SIG-M5 treated with dmso at 0.1 percent for 504 hours (cell line): ENCODE measurements at regions not wholly inside any gene's neighbourhood (a gene's known extent, or its start where the extent isn't known, plus 50 kb on each side); places are given as distances from the start of the nearest gene placed in this dataset.

Experiments
- DNase-seq: peaks from one replicate; lab custom pipeline; 2025; ENCODE audit not compliant: unreplicated experiment; lab: John Stamatoyannopoulos, UW

DNA sequence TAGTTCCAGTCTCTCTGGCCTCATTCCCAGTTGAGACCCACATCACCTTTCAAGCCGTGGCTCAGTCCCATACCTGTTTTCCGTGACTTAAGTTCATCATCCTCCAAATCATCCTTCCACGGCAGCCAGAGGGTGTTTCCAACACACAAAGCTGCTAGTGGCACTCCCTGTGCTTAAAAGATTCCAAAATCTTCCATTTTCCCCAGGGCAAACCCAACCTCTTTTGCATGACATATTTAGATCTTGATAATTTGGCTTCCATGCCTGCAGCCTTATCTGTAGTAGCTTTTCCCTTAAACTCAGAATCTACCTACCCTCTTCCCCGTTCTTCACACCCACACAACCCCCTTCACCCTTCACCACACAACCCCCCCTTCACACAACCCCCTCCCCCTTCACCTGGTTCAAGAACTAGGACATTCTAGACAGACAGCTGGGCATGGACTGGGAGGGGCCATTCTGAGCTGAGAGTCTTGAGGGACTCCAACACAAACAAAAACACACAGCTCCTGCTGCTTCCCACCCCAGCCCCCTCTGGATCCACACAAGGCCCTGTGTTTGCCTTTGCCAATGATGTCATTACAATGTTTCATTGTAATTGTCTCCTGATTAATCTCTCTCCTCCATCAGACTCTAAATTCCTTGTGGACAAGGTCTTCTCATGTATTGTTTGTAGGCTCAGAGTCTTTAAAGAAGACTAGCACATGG, 268.2 kb downstream of the SH3GL2 start:
- DNase-seq, result no peak

- no peak for DNase-seq
Measured at GRCh38 chr9:17847908-17848307, 269.0 kb downstream of the SH3GL2 start.

- DNase-seq, result no peak
Measured at GRCh38 chr9:17852108-17852507, 273.2 kb downstream of the SH3GL2 start.

GRCh38 chr9:17854487-17854886, 275.6 kb downstream of the SH3GL2 start:
- no peak for DNase-seq

DNA sequence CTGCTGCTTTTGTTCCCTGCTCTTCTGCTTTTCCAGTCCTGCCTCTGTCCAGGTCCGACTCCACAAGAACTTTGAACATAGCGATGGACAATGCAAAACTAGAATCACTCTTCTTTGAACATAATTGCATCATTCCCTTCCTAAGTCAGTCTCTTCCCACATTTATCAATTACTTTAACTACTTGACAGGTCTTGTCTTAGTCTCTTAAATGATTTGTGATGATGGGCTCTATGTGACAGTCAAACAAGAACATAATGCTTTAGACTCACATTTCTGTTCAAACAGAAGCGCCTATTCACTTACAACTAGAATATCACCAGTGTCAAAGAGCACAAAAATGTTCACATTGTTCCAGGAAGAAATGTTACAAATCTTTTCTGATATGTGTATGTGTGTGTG, 278.1 kb downstream of the SH3GL2 start:
- DNase-seq, result no peak

DNA sequence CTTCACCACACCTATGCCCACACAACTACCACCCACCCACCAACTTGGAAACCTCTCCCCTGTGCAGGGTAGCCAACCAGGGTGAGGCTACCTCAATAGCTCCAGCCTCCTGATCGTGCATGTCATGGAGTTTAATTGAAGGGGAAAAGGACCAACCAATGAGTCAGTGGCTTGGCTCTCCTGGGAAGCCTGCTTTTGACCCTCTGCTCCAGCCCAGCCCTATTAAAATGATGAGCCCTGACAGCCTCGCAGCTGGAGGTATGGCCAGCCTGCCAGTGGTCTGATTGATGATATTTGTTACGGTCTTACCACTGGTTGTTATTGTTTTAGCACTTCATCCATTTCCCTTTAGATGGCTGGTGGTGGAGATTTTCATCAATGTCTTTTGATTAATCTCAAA, 280.4 kb downstream of the SH3GL2 start:
- DNase-seq, result no peak

- no peak for DNase-seq
Measured at GRCh38 chr9:17859987-17860386, 281.1 kb downstream of the SH3GL2 start.

DNA sequence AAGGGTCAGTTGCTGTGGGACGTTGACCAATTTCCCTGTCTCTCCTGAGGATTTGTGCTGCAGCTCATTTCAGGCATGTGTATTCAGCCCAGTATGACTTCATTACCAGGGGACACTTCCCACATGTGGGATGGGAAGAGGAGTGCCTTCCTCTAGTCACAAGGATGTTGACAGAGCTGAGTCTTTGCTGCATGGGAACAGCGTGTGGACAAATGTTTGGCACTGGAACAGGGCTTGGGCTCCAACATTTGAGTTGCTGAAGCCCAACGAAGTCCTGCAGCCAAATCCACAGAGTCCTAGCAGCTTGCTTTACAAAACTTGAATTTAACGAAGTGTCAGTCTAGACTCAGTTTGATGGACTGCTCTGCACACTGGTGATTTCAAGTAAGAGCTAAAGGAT, 283.2 kb downstream of the SH3GL2 start:
- DNase-seq, result no peak

DNA sequence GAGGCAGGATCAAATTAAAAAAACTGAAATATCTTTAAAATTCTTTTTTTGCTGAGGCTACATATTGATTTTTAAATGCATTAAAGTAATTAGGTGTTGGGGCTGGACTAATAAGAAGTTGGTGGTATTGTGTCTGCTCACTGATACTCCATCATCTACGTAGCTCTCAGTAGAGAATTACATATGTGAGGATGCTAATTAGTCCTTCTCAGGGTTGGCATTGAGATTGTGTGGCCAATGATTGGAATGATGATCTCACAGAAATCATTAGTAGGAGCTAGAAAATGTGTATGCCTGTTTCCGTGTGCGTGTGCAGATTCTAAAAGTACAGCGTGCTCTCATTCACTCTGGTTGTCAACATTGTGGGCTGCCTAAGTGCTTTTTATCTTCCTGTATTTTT, 283.8 kb downstream of the SH3GL2 start:
- DNase-seq, result no peak

DNA sequence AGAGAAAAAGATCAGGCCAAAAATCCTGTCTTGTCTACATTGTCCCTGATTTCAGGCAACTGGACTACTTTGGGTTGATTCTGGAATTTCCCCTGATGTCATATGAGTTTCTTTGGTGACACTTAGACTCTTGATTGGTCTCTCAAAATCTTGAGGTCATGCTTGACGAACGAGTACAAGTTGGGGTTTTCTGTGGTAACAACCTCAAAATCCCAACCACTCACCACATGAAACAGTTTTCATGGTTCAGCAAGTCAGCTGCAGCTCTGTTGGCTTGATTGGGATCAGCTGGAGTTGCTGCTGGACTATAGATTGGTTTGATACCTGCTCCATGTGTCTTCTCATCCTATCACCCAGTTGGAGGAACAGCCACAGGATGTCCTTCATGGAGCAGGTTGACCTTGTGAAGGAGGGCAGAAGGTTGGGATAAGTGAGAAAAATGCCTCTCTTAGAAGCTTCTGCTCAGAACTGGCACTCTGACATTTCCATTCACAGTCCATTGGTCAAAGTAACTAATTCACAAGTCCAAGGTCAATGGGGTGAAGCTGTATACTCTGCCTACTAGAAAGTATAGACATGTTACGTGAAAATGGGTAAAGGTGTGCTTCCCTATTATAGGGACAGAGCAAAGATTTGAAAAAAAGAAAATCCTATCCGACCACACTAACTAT, 284.5 kb downstream of the SH3GL2 start:
- DNase-seq, result no peak

DNA sequence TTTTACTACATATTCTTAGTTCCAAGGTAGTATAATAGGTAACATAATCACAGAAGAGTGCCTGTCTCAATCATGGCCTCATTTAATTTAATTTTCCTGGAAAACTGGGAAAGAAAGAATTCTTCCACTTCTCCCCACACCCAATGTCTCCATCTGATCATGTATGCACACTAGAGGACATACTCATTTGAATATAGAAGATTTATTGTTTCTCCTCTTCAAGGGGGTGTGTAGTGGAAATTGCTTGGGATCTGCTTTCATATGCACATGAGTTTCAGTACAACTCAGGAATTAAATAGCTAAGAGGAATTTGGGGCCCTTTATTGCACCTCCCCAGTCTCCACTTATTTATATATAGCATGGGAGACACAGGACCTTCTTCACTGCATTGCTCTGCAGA, 285.1 kb downstream of the SH3GL2 start:
- no peak for DNase-seq

DNA sequence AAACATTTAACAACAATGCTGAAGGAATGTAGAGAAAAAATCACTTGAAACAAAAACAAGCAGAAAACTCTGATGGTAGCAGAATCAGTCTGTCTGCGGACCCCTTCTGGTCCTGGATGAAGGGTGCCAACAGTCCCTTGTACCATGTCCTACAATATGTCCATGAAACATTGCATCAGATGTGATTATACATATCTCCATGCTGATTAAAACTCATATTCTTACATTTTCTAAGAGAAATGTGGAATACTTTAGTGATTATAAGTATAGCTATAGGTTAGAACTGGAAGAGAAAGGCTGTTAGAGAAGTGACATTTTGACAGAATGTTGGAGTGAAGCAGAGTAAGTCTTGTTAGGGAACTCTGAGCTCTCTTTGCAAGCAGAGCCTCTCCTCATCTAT, 286.1 kb downstream of the SH3GL2 start:
- DNase-seq, result no peak

DNA sequence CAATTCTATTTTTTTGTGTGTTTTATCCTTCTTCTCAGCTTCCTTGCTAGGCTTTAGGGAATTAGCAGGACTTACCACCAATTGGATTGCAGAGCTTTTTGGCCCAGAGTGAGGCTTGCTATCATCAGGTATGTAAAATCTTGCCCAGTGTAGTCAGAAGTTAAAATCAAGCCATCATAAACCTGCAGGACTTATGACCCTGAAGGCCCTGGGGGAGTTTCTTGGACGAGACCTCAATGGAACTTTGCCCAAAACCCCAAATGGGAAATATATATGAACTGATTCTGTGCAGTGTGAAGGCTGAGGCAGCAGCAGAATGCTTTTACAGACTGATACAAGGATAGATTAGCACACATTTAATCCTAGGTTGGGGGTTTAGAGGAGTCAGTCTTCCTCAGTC, 287.0 kb downstream of the SH3GL2 start:
- DNase-seq, result no peak

- DNase-seq, result no peak
Measured at GRCh38 chr9:17870722-17871121, 291.9 kb downstream of the SH3GL2 start.

DNA sequence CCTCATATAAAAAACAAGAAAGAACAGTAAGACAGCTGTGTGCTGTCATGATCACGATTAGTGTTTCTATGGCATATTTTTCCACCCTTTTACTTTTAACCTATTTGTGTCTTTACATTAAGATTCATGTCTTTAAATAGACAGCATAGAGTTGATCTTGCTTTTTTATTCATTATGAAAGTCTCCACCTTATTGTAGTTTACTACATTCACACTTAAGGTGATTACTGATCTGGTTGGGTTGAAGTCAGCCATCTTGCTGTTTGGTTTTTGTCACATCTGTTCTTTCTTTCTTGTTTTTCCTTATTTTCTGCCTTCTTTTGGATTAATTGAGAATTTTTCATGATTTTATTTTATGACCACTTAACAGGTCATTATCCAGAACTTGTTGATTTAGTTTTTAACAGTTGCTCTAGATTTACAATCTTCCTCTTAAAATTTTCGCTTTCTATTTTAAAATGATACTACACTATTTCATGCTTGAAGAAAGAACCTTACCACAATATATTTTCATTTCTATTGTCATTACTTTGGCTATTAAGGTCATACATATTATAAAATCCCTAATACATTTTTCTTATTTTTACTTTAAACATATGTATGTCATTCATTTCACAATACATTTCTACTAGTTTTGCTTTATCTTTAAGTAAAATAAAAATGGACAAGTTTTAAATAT, 292.5 kb downstream of the SH3GL2 start:
- DNase-seq, result no peak

DNA sequence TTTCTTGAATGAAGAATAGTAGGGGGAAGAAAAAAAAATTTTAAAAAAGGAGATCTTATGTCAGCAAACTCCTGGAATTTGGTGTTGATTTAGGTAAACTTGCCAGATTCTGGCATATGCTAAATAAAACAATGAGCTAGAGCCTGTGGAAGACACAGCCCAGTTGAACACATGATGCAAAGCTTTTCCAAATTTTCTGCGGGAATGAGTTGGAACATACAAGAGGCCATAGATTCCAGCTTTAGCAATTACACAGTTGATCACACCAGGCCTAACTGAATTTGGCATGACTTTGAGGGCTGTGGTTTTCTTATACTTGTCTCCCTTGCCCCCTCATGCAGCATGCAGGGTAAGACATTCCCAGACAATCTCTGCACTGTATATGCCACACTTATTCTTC, 297.0 kb downstream of the SH3GL2 start:
- no peak for DNase-seq

- no peak for DNase-seq
Measured at GRCh38 chr9:17876687-17877086, 297.8 kb downstream of the SH3GL2 start.

DNA sequence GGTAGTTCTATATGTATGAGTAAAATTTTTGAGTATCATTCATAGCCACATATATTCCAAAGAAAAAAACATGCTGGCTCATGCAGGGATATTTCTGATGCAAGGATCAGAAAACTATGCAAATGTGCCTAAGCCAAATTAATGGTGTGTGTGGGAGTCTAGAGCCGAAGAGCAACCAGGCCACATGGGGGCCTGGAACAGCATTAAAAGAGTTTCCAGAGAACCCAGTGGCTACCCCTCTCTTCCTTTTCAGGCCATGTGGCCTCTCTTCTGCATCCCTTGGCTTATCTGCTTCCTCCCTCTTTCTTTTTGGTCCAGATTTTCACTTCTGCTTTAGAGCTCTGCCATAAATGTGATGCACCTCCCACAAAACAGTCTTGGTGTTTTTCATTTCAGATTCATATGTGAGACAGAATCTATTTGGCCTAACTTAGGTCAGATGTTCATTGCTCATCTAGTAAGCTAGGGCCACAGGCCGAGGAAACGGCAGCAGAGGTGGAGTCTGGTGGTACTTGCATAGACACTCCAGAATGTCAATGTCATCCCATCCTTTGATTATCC, 300.0 kb downstream of the SH3GL2 start:
- no peak for DNase-seq

DNA sequence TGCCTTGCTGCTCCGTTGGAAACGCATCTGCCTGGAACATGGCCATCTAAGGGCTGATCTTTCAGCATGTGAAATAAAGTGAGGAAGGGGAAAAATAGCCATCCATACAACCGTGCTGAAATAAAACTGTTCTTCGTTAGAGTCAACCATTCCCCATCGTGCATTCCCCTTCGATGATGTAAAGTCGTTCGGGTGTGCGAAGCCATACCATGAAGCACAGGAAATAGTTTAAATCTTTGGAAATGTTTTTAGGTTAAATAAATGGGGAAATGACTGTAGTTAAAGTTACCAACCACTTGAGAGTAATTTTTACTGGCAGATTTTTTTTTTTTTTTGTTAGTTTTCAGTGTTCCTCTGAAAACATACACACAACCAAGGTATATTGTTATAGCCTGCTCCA, 302.5 kb downstream of the SH3GL2 start:
- no peak for DNase-seq

- DNase-seq, result no peak
Measured at GRCh38 chr9:17882688-17883594, 304.1 kb downstream of the SH3GL2 start.

DNA sequence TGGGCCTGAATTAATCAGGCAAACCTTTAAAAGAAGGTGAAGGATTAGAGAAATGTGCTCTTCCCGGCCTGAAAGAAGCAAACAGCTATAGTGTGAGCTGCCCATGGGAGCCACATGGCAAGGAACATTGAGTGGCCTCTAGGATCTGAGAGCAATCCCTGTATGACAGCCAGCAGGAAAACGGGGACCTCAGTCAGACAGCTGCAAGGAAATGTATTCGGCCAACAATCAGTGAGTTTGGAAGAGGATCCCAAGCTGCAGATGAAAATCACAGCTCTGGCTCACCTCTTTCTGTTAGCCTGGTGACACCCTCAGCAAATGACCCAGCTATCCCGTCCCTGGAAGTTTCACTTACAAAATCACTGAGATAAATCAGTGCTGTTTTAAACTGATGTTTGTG, 309.2 kb downstream of the SH3GL2 start:
- no peak for DNase-seq
